NCI-H1417 treated with DMSO at 0.1 percent for 48 hours (cell line): ENCODE measurements at regions not wholly inside any gene's neighbourhood (a gene's known extent, or its start where the extent isn't known, plus 50 kb on each side); places are given as distances from the start of the nearest gene placed in this dataset.

Source experiments
- DNase-seq: peaks from one replicate; lab custom pipeline; 2025; lab: John Stamatoyannopoulos, UW

GRCh38 chr6:168773788-168774187 lies 332.8 kb downstream of the SMOC2 start:
- no peak for DNase-seq

- no peak for DNase-seq
Measured at GRCh38 chr6:168765752-168766151, 324.8 kb downstream of the SMOC2 start.

- DNase-seq, result no peak
Measured at GRCh38 chr6:168756009-168756634, 315.1 kb downstream of the SMOC2 start.

- DNase-seq, result no peak
Measured at GRCh38 chr6:168746643-168747042, 305.7 kb downstream of the SMOC2 start.

GRCh38 chr6:168746013-168746412 lies 305.0 kb downstream of the SMOC2 start:
- DNase-seq, result no peak

- no peak for DNase-seq
Measured at GRCh38 chr6:168744861-168745260, 303.9 kb downstream of the SMOC2 start.

- DNase-seq, result no peak
Measured at GRCh38 chr6:168741942-168742782, 301.2 kb downstream of the SMOC2 start.

GRCh38 chr6:168741305-168741704 lies 300.3 kb downstream of the SMOC2 start:
- DNase-seq, result no peak

- DNase-seq, result no peak
Measured at GRCh38 chr6:168739381-168739780, 298.4 kb downstream of the SMOC2 start.

- no peak for DNase-seq
Measured at GRCh38 chr6:168737481-168737880, 296.5 kb downstream of the SMOC2 start.

- DNase-seq, result no peak
Measured at GRCh38 chr6:168737014-168737413, 296.0 kb downstream of the SMOC2 start.

GRCh38 chr6:168736039-168736438 lies 295.1 kb downstream of the SMOC2 start:
- DNase-seq, result no peak

GRCh38 chr6:168735268-168735949 lies 294.4 kb downstream of the SMOC2 start:
- DNase-seq, result no peak

- DNase-seq, result no peak
Measured at GRCh38 chr6:168734523-168734922, 293.5 kb downstream of the SMOC2 start.

- DNase-seq, result no peak
Measured at GRCh38 chr6:168732676-168733075, 291.7 kb downstream of the SMOC2 start.

GRCh38 chr6:168730931-168731716 lies 290.1 kb downstream of the SMOC2 start:
- no peak for DNase-seq

GRCh38 chr6:168728056-168728455 lies 287.1 kb downstream of the SMOC2 start:
- no peak for DNase-seq

GRCh38 chr6:168726312-168726856 lies 285.4 kb downstream of the SMOC2 start:
- no peak for DNase-seq

GRCh38 chr6:168725802-168726201 lies 284.8 kb downstream of the SMOC2 start:
- no peak for DNase-seq

GRCh38 chr6:168724669-168725570 lies 283.9 kb downstream of the SMOC2 start:
- DNase-seq, result peak; percentile 60

- no peak for DNase-seq
Measured at GRCh38 chr6:168724033-168724432, 283.0 kb downstream of the SMOC2 start.
